ENCODE measurements at regions not wholly inside any gene's neighbourhood (a gene's known extent, or its start where the extent isn't known, plus 50 kb on each side); places are given as distances from the start of the nearest gene placed in this dataset.

DNA sequence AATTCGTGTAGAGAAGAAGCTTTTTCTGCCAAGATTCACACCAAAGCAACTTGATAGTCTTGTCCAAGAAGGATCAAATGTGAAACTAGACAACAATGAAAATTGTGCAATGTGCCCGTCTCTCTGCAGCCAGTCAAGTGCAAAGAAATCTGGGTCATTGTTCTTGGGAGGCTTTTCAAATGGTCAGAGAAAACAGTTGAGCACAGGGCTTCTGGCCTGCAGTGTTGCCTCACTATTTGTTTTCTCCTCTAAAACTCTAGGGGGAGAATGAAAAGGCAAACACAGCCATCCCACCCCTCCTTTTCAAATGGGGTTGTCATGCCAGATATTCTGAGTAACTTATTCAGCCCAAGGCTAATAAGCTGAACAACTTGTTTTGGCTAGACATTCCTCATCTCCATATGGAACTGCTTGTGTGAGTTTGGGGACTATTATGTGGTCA is 417.6 kb upstream of the CDIN1 start:
- TF ChIP-seq, protein P1, sequence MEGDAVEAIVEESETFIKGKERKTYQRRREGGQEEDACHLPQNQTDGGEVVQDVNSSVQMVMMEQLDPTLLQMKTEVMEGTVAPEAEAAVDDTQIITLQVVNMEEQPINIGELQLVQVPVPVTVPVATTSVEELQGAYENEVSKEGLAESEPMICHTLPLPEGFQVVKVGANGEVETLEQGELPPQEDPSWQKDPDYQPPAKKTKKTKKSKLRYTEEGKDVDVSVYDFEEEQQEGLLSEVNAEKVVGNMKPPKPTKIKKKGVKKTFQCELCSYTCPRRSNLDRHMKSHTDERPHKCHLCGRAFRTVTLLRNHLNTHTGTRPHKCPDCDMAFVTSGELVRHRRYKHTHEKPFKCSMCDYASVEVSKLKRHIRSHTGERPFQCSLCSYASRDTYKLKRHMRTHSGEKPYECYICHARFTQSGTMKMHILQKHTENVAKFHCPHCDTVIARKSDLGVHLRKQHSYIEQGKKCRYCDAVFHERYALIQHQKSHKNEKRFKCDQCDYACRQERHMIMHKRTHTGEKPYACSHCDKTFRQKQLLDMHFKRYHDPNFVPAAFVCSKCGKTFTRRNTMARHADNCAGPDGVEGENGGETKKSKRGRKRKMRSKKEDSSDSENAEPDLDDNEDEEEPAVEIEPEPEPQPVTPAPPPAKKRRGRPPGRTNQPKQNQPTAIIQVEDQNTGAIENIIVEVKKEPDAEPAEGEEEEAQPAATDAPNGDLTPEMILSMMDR (IDR thresholded peaks at IDR 0.05) = no peak
- no peak for TF ChIP-seq POLR2A (IDR thresholded peaks at IDR 0.05)

Data from lower leg skin (tissue), 3 donors.